OCI-LY1 (cell line): ENCODE measurements at regions not wholly inside any gene's neighbourhood (a gene's known extent, or its start where the extent isn't known, plus 50 kb on each side); places are given as distances from the start of the nearest gene placed in this dataset.

Experiments
- EZH2 ChIP-seq: fragments of 200-600 bp; sonication (generic), shearing (Covaris generic); IDR thresholded peaks from 2 replicates; pipeline ENCODE4 v1.8.0; 2017; ENCODE audit warnings: borderline replicate concordance, mixed run types, mild to moderate bottlenecking, antibody characterized with exemption, low read length, moderate library complexity, mixed read lengths
- TF ChIP-seq, protein P1 (sequence below): fragments of 200-600 bp; sonication (generic), shearing (Covaris generic); IDR thresholded peaks from 2 replicates; pipeline ENCODE4 v1.5.1; 2017; ENCODE audit warnings: mild to moderate bottlenecking, antibody characterized with exemption, low read length, moderate library complexity, mixed read lengths

- TF ChIP-seq, protein P1, sequence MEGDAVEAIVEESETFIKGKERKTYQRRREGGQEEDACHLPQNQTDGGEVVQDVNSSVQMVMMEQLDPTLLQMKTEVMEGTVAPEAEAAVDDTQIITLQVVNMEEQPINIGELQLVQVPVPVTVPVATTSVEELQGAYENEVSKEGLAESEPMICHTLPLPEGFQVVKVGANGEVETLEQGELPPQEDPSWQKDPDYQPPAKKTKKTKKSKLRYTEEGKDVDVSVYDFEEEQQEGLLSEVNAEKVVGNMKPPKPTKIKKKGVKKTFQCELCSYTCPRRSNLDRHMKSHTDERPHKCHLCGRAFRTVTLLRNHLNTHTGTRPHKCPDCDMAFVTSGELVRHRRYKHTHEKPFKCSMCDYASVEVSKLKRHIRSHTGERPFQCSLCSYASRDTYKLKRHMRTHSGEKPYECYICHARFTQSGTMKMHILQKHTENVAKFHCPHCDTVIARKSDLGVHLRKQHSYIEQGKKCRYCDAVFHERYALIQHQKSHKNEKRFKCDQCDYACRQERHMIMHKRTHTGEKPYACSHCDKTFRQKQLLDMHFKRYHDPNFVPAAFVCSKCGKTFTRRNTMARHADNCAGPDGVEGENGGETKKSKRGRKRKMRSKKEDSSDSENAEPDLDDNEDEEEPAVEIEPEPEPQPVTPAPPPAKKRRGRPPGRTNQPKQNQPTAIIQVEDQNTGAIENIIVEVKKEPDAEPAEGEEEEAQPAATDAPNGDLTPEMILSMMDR, result no peak
- TF ChIP-seq EZH2, result no peak
Measured at GRCh38 chr12:88998421-88998820, 353.9 kb downstream of the DUSP6 start.
